ENCODE measurements at regions not wholly inside any gene's neighbourhood (a gene's known extent, or its start where the extent isn't known, plus 50 kb on each side); places are given as distances from the start of the nearest gene placed in this dataset.

- ChIA-PET POLR2A (no interaction called here), CTCF (interaction anchor here (0.5 to 1.7 kb wide), 5 partner anchors 8 to 1180 kb away, joined by 3 to 6 read pairs (median 4); no protein-coding TSS in a partner anchor)
- TF ChIP-seq ZNF18 (tag by site-specific recombination; IDR thresholded peaks at IDR 0.05): no peak
- no peak for TF ChIP-seq WT1 (tag by site-specific recombination; IDR thresholded peaks at IDR 0.05)
- no peak for TF ChIP-seq ZNF837 (tag by site-specific recombination; IDR thresholded peaks at IDR 0.05)
- no peak for TF ChIP-seq ZNF404 (tag by site-specific recombination; IDR thresholded peaks at IDR 0.05)
- TF ChIP-seq ZNF146 (tag by site-specific recombination; IDR thresholded peaks at IDR 0.05): no peak
- no peak for TF ChIP-seq ZNF48 (tag by site-specific recombination; IDR thresholded peaks at IDR 0.05)
- TF ChIP-seq OSR2 (tag by site-specific recombination; IDR thresholded peaks at IDR 0.05): no peak
- no peak for TF ChIP-seq SP7 (tag by site-specific recombination; IDR thresholded peaks at IDR 0.05)
- no peak for TF ChIP-seq ZNF777 (tag by site-specific recombination; IDR thresholded peaks at IDR 0.05; ENCODE audit: borderline replicate concordance)
- no peak for TF ChIP-seq ZBTB20 (tag by site-specific recombination; IDR thresholded peaks at IDR 0.05)
- no peak for TF ChIP-seq TCF7L2 (IDR thresholded peaks at IDR 0.05; ENCODE audit: borderline replicate concordance, low read depth, low read length)
Observed at GRCh38 chr2:13009027-13009642, 292.4 kb downstream of the TRIB2 start.

GRCh38 chr2:13010283-13010682 is 293.5 kb downstream of the TRIB2 start:
- ChIA-PET POLR2A (no interaction called here), CTCF (interaction anchor here (0.7 to 1.7 kb wide), 2 partner anchors 19 to 80 kb away, joined by 3 to 6 read pairs; no protein-coding TSS in a partner anchor)
- no peaks in the 10 kb centered on the region for H3K36me3 ChIP-seq (ENCODE audit: control insufficient read depth in 2 of 2, insufficient read depth in 1 of 2, low read length in 2 of 2)
- no peak overlapping the region for H3K27ac ChIP-seq (ENCODE audit: extremely low read depth, low read depth, low read length)
- TF ChIP-seq ZSCAN23 (tag by site-specific recombination; IDR thresholded peaks at IDR 0.05) (no peak), TSHZ1 (tag by site-specific recombination; IDR thresholded peaks at IDR 0.05; ENCODE audit: borderline replicate concordance) (no peak), PBX3 (CRISPR knock-in tag; IDR thresholded peaks at IDR 0.05) (no peak), ZNF114 (tag by site-specific recombination; IDR thresholded peaks at IDR 0.05) (no peak), ZNF513 (tag by site-specific recombination; IDR thresholded peaks at IDR 0.05) (no peak), PRDM1 (tag by site-specific recombination; IDR thresholded peaks at IDR 0.05) (no peak), SP3 (tag by site-specific recombination; IDR thresholded peaks at IDR 0.05) (no peak), ZNF544 (tag by site-specific recombination; IDR thresholded peaks at IDR 0.05) (no peak), ZNF274 (IDR thresholded peaks at IDR 0.05; ENCODE audit: low read length) (no peak), ZNF274 (tag by site-specific recombination; IDR thresholded peaks at IDR 0.05; ENCODE audit: borderline replicate concordance) (no peak), ZNF449 (tag by site-specific recombination; IDR thresholded peaks at IDR 0.05) (no peak), GLI4 (tag by site-specific recombination; IDR thresholded peaks at IDR 0.05) (no peak), KLF10 (tag by site-specific recombination; IDR thresholded peaks at IDR 0.05) (no peak)
- H3K4me1 ChIP-seq (ENCODE audit: control insufficient read depth, insufficient read depth, low read length): 0 out of 2 replicates have a peak, but pooled peaks cover 2% of the 10 kb centered on the region
- no peaks in the 10 kb centered on the region for H3K9me3 ChIP-seq (ENCODE audit: control insufficient read depth, insufficient read depth, low read depth, low read length)
- H3K4me3 ChIP-seq (ENCODE audit: low read depth, low read length): no peak overlapping the region

More at GRCh38 chr2:13009027-13009642, 292.4 kb downstream of the TRIB2 start:
- Histone ChIP-seq H3K27ac (ENCODE audit: extremely low read depth, low read depth, low read length) (no peak overlapping the region), H3K36me3 (ENCODE audit: control insufficient read depth in 2 of 2, insufficient read depth in 1 of 2, low read length in 2 of 2) (no peaks in the 10 kb centered on the region), H3K4me3 (ENCODE audit: low read depth, low read length) (no peak overlapping the region), H3K4me1 (ENCODE audit: control insufficient read depth, insufficient read depth, low read length) (0 out of 2 replicates have a peak, but pooled peaks cover 2% of the 10 kb centered on the region), H3K9me3 (ENCODE audit: control insufficient read depth, insufficient read depth, low read depth, low read length) (no peaks in the 10 kb centered on the region)
